HG03039 (cell line): ENCODE measurements at regions not wholly inside any gene's neighbourhood (a gene's known extent, or its start where the extent isn't known, plus 50 kb on each side); places are given as distances from the start of the nearest gene placed in this dataset.
"Not testable (repeated sequence)": the region's sequence is repeated elsewhere in the genome, so short reads cannot be mapped to it uniquely, and the experiment has no call there.

Source experiments
- ATAC-seq: cut with Tn5 transposase; IDR thresholded peaks from one replicate; pipeline ENCODE4 v1.9.1; 2021; ENCODE audit warnings: mild to moderate bottlenecking, moderate library complexity; ENCODE audit not compliant: unreplicated experiment

- ATAC-seq, result not testable (repeated sequence)
Observed at GRCh38 chr13:90514712-90515111, 832.8 kb upstream of the MIR17HG start.

GRCh38 chr13:90518417-90518816 is 829.1 kb upstream of the MIR17HG start:
- no peak for ATAC-seq

- no peak for ATAC-seq
Observed at GRCh38 chr13:90519157-90519556, 828.3 kb upstream of the MIR17HG start.

GRCh38 chr13:90526711-90527110 is 820.8 kb upstream of the MIR17HG start:
- ATAC-seq, result no peak

- ATAC-seq, result no peak
Observed at GRCh38 chr13:90531744-90532143, 815.7 kb upstream of the MIR17HG start.

GRCh38 chr13:90532861-90533492 is 814.5 kb upstream of the MIR17HG start:
- no peak for ATAC-seq

GRCh38 chr13:90533866-90534265 is 813.6 kb upstream of the MIR17HG start:
- no peak for ATAC-seq

- ATAC-seq, result no peak
Observed at GRCh38 chr13:90534617-90535370, 812.7 kb upstream of the MIR17HG start.

- no peak for ATAC-seq
Observed at GRCh38 chr13:90535421-90535820, 812.1 kb upstream of the MIR17HG start.

GRCh38 chr13:90538063-90538462 is 809.4 kb upstream of the MIR17HG start:
- ATAC-seq, result no peak

- no peak for ATAC-seq
Observed at GRCh38 chr13:90541346-90541745, 806.1 kb upstream of the MIR17HG start.

GRCh38 chr13:90542959-90543505 is 804.5 kb upstream of the MIR17HG start:
- no peak for ATAC-seq

GRCh38 chr13:90545070-90545840 is 802.2 kb upstream of the MIR17HG start:
- ATAC-seq, result no peak

GRCh38 chr13:90547272-90547790 is 800.2 kb upstream of the MIR17HG start:
- no peak for ATAC-seq

GRCh38 chr13:90551253-90551652 is 796.2 kb upstream of the MIR17HG start:
- no peak for ATAC-seq

GRCh38 chr13:90552702-90553101 is 794.8 kb upstream of the MIR17HG start:
- no peak for ATAC-seq

GRCh38 chr13:90553159-90553558 is 794.3 kb upstream of the MIR17HG start:
- ATAC-seq, result no peak

GRCh38 chr13:90557626-90558025 is 789.9 kb upstream of the MIR17HG start:
- no peak for ATAC-seq

GRCh38 chr13:90562443-90562842 is 785.0 kb upstream of the MIR17HG start:
- no peak for ATAC-seq

GRCh38 chr13:90564096-90564495 is 783.4 kb upstream of the MIR17HG start:
- no peak for ATAC-seq

GRCh38 chr13:90564566-90564965 is 782.9 kb upstream of the MIR17HG start:
- no peak for ATAC-seq
